GM12872 (cell line): ENCODE measurements at regions not wholly inside any gene's neighbourhood (a gene's known extent, or its start where the extent isn't known, plus 50 kb on each side); places are given as distances from the start of the nearest gene placed in this dataset.

Source experiments
- CTCF ChIP-seq: IDR thresholded peaks from 3 replicates; pipeline ENCODE4 v1.5.1; 2011; ENCODE audit warnings: low read depth, mild to moderate bottlenecking, low read length, moderate library complexity; ENCODE audit not compliant: insufficient read depth

GRCh38 chr6:103255132-103255531 is 1604.6 kb downstream of the HACE1 start:
- no peak for TF ChIP-seq CTCF

GRCh38 chr6:103236923-103237322 is 1622.8 kb downstream of the HACE1 start:
- TF ChIP-seq CTCF, result no peak

GRCh38 chr6:103231181-103231580 is 1628.5 kb downstream of the HACE1 start:
- TF ChIP-seq CTCF, result no peak

DNA sequence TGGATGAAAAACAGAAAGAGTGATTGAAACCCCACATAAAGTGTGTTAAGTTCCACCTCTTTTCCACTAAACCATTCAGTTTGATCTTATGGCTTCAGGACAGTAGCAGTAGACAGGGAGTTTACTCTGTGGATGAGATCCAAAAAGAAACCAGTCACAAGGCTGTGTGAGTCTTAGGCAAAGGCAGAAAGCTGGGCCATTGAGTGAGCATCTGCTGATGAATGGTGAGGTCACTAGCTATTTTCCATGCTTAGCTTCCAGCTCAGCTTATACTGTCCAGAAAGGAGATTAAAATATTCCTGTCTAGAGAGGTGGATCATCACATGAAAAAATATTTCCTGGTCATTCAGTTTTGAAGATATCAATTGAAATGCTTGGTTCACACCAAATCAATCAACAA is 1643.9 kb downstream of the HACE1 start:
- no peak for TF ChIP-seq CTCF

DNA sequence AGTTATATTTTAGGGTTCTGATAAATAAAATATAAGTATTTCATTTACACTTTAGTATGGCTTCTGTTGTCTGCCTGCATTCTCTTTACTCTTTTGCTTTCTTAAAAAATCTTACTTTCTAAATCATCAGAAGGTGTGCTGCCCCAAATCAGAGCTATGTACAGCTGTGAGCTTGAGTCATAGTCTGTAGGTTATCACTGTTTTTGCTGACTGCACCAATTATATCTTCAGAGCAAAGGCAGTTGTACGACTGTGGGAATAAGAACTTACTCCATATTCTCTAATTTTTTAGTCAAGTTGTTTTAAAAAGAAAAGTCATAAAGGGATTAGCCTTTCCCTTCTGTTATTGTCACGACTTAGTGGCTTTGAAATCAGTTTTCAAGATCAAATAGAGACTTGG is 1649.0 kb downstream of the HACE1 start:
- TF ChIP-seq CTCF, result no peak

GRCh38 chr6:103198386-103198785 is 1661.3 kb downstream of the HACE1 start:
- no peak for TF ChIP-seq CTCF

DNA sequence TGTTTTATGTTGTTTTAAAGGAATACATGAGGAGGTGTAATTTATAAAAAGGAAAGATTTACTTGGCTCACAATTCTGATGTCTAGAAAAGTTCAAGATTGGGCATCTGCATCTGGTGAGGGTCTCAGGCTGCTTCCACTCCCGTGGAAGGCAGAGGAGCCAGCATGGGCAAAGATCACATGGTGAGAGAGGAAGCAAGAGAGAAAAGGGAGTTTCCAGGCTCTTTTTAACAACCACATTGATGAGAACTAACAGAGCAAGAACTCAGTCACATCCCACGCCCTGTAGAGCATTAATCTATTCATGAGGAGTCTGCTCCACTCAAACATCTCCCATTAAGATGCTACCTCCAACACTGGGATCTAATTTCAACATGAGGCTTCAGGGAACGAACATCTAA is 1666.3 kb downstream of the HACE1 start:
- no peak for TF ChIP-seq CTCF
